HL-60 (cell line): ENCODE measurements at regions not wholly inside any gene's neighbourhood (a gene's known extent, or its start where the extent isn't known, plus 50 kb on each side); places are given as distances from the start of the nearest gene placed in this dataset.

Experiments used
- CTCF ChIP-seq: IDR thresholded peaks from one replicate; pipeline ENCODE4 v1.5.1; 2011; ENCODE audit warnings: low read length, control low read depth, inconsistent platforms; ENCODE audit not compliant: insufficient read depth
- POLR2AphosphoS5 ChIP-seq: IDR thresholded peaks from 2 replicates; pipeline ENCODE4 v1.6.1; 2012; ENCODE audit warnings: low read depth
- TF ChIP-seq, protein P1 (sequence below): IDR thresholded peaks from 2 replicates; pipeline ENCODE4 v1.6.1; 2012; ENCODE audit warnings: low read depth; ENCODE audit not compliant: insufficient replicate concordance

DNA sequence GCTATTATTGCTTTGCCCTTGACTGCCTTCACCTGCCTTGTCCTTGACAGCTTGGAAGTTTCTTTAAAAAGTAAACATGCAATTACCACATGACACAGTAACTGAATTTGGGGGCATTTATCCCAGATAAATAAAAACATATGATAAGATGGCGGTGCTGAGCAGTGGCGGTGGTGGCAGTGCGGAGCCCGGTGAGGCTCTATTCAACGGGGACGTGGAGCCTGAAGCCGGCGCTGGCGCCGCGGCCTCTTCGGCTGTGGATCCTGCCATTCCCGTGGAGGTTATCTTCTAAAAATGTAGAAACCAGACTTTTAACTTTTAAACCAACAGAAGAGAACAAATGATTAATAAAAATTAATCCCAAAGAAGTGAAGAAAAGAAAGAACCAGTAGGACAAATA is 59.7 kb upstream of the ZDHHC15 start:
- no peak for TF ChIP-seq CTCF
- TF ChIP-seq, protein P1, sequence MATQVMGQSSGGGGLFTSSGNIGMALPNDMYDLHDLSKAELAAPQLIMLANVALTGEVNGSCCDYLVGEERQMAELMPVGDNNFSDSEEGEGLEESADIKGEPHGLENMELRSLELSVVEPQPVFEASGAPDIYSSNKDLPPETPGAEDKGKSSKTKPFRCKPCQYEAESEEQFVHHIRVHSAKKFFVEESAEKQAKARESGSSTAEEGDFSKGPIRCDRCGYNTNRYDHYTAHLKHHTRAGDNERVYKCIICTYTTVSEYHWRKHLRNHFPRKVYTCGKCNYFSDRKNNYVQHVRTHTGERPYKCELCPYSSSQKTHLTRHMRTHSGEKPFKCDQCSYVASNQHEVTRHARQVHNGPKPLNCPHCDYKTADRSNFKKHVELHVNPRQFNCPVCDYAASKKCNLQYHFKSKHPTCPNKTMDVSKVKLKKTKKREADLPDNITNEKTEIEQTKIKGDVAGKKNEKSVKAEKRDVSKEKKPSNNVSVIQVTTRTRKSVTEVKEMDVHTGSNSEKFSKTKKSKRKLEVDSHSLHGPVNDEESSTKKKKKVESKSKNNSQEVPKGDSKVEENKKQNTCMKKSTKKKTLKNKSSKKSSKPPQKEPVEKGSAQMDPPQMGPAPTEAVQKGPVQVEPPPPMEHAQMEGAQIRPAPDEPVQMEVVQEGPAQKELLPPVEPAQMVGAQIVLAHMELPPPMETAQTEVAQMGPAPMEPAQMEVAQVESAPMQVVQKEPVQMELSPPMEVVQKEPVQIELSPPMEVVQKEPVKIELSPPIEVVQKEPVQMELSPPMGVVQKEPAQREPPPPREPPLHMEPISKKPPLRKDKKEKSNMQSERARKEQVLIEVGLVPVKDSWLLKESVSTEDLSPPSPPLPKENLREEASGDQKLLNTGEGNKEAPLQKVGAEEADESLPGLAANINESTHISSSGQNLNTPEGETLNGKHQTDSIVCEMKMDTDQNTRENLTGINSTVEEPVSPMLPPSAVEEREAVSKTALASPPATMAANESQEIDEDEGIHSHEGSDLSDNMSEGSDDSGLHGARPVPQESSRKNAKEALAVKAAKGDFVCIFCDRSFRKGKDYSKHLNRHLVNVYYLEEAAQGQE, result no peak
- TF ChIP-seq POLR2AphosphoS5, result no peak
